IPS-NIHi11 (cell line): ENCODE measurements at regions not wholly inside any gene's neighbourhood (a gene's known extent, or its start where the extent isn't known, plus 50 kb on each side); places are given as distances from the start of the nearest gene placed in this dataset.
A peak's percentile ranks its signal among the peaks of the same experiment; 100 is the strongest.

ENCODE experiments used
- DNase-seq: peaks from one replicate; pipeline ENCODE4 v3.0.0; 2012; ENCODE audit warnings: mixed read lengths, low spot score

- no peak for DNase-seq
Observed at GRCh38 chr11:11755871-11756270, 85.9 kb upstream of the USP47 start.

- no peak for DNase-seq
Observed at GRCh38 chr11:11752679-11753078, 89.1 kb upstream of the USP47 start.

GRCh38 chr11:11750017-11750878, 91.5 kb upstream of the USP47 start:
- DNase-seq = no peak

- no peak for DNase-seq
Observed at GRCh38 chr11:11748706-11749365, 92.9 kb upstream of the USP47 start.

GRCh38 chr11:11747570-11747969, 94.2 kb upstream of the USP47 start:
- no peak for DNase-seq

- DNase-seq = no peak
Observed at GRCh38 chr11:11746449-11746848, 95.3 kb upstream of the USP47 start.

GRCh38 chr11:11743216-11743615, 98.6 kb upstream of the USP47 start:
- no peak for DNase-seq

GRCh38 chr11:11742486-11742885, 99.3 kb upstream of the USP47 start:
- no peak for DNase-seq

- DNase-seq = no peak
Observed at GRCh38 chr11:11740836-11741235, 100.9 kb upstream of the USP47 start.

- no peak for DNase-seq
Observed at GRCh38 chr11:11740073-11740702, 101.6 kb upstream of the USP47 start.

- no peak for DNase-seq
Observed at GRCh38 chr11:11738370-11738769, 103.4 kb upstream of the USP47 start.

GRCh38 chr11:11735586-11735985, 106.2 kb upstream of the USP47 start:
- DNase-seq = peak; percentile 38

- no peak for DNase-seq
Observed at GRCh38 chr11:11733246-11733747, 108.5 kb upstream of the USP47 start.

- DNase-seq = no peak
Observed at GRCh38 chr11:11732116-11732515, 109.7 kb upstream of the USP47 start.

- DNase-seq = no peak
Observed at GRCh38 chr11:11731311-11732083, 109.7 kb upstream of the GALNT18 start.

- DNase-seq = no peak
Observed at GRCh38 chr11:11728386-11728785, 106.6 kb upstream of the GALNT18 start.

GRCh38 chr11:11725438-11725837, 103.6 kb upstream of the GALNT18 start:
- DNase-seq = no peak

- no peak for DNase-seq
Observed at GRCh38 chr11:11724994-11725393, 103.2 kb upstream of the GALNT18 start.

- DNase-seq = no peak
Observed at GRCh38 chr11:11722861-11723260, 101.1 kb upstream of the GALNT18 start.

GRCh38 chr11:11722246-11722645, 100.4 kb upstream of the GALNT18 start:
- DNase-seq = no peak

- no peak for DNase-seq
Observed at GRCh38 chr11:11718511-11718910, 96.7 kb upstream of the GALNT18 start.
